Astrocyte (in vitro differentiated cells and primary cell): ENCODE measurements at regions not wholly inside any gene's neighbourhood (a gene's known extent, or its start where the extent isn't known, plus 50 kb on each side); places are given as distances from the start of the nearest gene placed in this dataset.

ENCODE experiments used
- DNase-seq: peaks from one replicate; pipeline ENCODE4 v3.0.0-alpha.2; 2010; ENCODE audit warnings: low read depth
- FAIRE-seq: peaks from 2 replicates; lab custom pipeline; 2011; peaks lifted over from hg19 to GRCh38; lab: Jason Lieb, UNC
- H2AFZ ChIP-seq: 2 replicates; pipeline ENCODE4 v1.6.0; 2012; ENCODE audit warnings: low read depth, low read length, inconsistent platforms
- H3K27ac ChIP-seq: 2 replicates; pipeline ENCODE4 v1.5.1; 2011; ENCODE audit warnings: low read depth, low read length, inconsistent platforms
- H3K27me3 ChIP-seq: 2 replicates; pipeline ENCODE4 v1.6.0; 2011; ENCODE audit warnings: low read length, inconsistent platforms; ENCODE audit not compliant: insufficient read depth
- H3K36me3 ChIP-seq: 2 replicates; pipeline ENCODE4 v1.5.1; 2011; ENCODE audit warnings: low read length, inconsistent platforms; ENCODE audit not compliant: insufficient read depth
- H3K4me1 ChIP-seq: 2 replicates; pipeline ENCODE4 v1.5.1; 2011; ENCODE audit warnings: low read length, inconsistent platforms; ENCODE audit not compliant: insufficient read depth
- H3K4me2 ChIP-seq: 2 replicates; pipeline ENCODE4 v1.6.0; 2012; ENCODE audit warnings: low read length, inconsistent platforms
- H3K4me3 ChIP-seq: 2 replicates; pipeline ENCODE4 v1.5.1; 2011; ENCODE audit warnings: low read depth, mild to moderate bottlenecking, low read length, inconsistent platforms; ENCODE audit not compliant: insufficient read depth
- H3K79me2 ChIP-seq: 2 replicates; pipeline ENCODE4 v1.6.0; 2012; ENCODE audit warnings: mild to moderate bottlenecking, low read length, inconsistent platforms; ENCODE audit not compliant: insufficient read depth
- H3K9ac ChIP-seq: 2 replicates; pipeline ENCODE4 v1.6.0; 2012; ENCODE audit warnings: mild to moderate bottlenecking, low read length, inconsistent platforms
- H3K9me3 ChIP-seq: 2 replicates; pipeline ENCODE4 v1.5.1; 2012; ENCODE audit warnings: low read depth, mild to moderate bottlenecking, low read length, inconsistent platforms; ENCODE audit not compliant: insufficient read depth
- H4K20me1 ChIP-seq: 2 replicates; pipeline ENCODE4 v1.6.0; 2012; ENCODE audit warnings: low read length, inconsistent platforms; ENCODE audit not compliant: insufficient read depth
- H3K27ac Mint-ChIP-seq: one replicate; pipeline ENCODE4 v1.8.0; 2021; ENCODE audit warnings: mild to moderate bottlenecking, mixed read lengths; ENCODE audit not compliant: unreplicated experiment
- H3K27me3 Mint-ChIP-seq: one replicate; pipeline ENCODE4 v1.8.0; 2021; ENCODE audit warnings: low read depth, mixed read lengths; ENCODE audit not compliant: unreplicated experiment
- H3K36me3 Mint-ChIP-seq: one replicate; pipeline ENCODE4 v1.8.0; 2021; ENCODE audit warnings: low read depth, mixed read lengths; ENCODE audit not compliant: unreplicated experiment
- H3K4me1 Mint-ChIP-seq: one replicate; pipeline ENCODE4 v1.8.0; 2021; ENCODE audit warnings: low read depth, mixed read lengths; ENCODE audit not compliant: unreplicated experiment
- H3K4me3 Mint-ChIP-seq: one replicate; pipeline ENCODE4 v1.8.0; 2021; ENCODE audit warnings: mild to moderate bottlenecking, moderate library complexity, mixed read lengths; ENCODE audit not compliant: unreplicated experiment
- H3K9me3 Mint-ChIP-seq: one replicate; pipeline ENCODE4 v1.8.0; 2021; ENCODE audit warnings: mild to moderate bottlenecking, mixed read lengths; ENCODE audit not compliant: unreplicated experiment
- CTCF ChIP-seq: IDR thresholded peaks from 2 replicates; pipeline ENCODE4 v1.5.1; 2011; ENCODE audit warnings: low read depth, mild to moderate bottlenecking, inconsistent platforms, low read length, moderate library complexity; ENCODE audit not compliant: insufficient read depth
- EZH2 ChIP-seq: IDR thresholded peaks from 2 replicates; pipeline ENCODE4 v1.6.1; 2012; ENCODE audit warnings: mild to moderate bottlenecking, low read length, inconsistent platforms; ENCODE audit not compliant: insufficient read depth

- Mint-ChIP-seq H3K9me3 (no peaks in the 10 kb centered on the region), H3K27ac (no peak overlapping the region), H3K4me3 (no peak overlapping the region), H3K4me1 (no peaks in the 10 kb centered on the region), H3K27me3 (no peaks in the 10 kb centered on the region), H3K36me3 (no peaks in the 10 kb centered on the region)
- Histone ChIP-seq H4K20me1 (no peaks in the 10 kb centered on the region), H3K27me3 (no peaks in the 10 kb centered on the region), H3K9ac (no peak overlapping the region), H3K27ac (no peak overlapping the region), H3K4me2 (no peak overlapping the region), H3K4me3 (no peak overlapping the region), H3K9me3 (no peaks in the 10 kb centered on the region), H2AFZ (no peak overlapping the region), H3K79me2 (no peaks in the 10 kb centered on the region), H3K36me3 (no peaks in the 10 kb centered on the region), H3K4me1 (no peaks in the 10 kb centered on the region)
- no peak for TF ChIP-seq CTCF
- TF ChIP-seq EZH2, result no peak
- no peak for FAIRE-seq
- DNase-seq, result no peak
Measured at GRCh38 chr12:13786646-13787045, 194.8 kb downstream of the GRIN2B start.

- no peak overlapping the region for H3K27ac Mint-ChIP-seq
- H3K9me3 Mint-ChIP-seq, result no peaks in the 10 kb centered on the region
- FAIRE-seq, result no peak
Measured at GRCh38 chr12:13784504-13784903, 196.9 kb downstream of the GRIN2B start.

More at GRCh38 chr12:13784504-13784903, 196.9 kb downstream of the GRIN2B start:
- no peaks in the 10 kb centered on the region for H3K36me3 Mint-ChIP-seq
- no peaks in the 10 kb centered on the region for H3K27me3 ChIP-seq
- no peaks in the 10 kb centered on the region for H3K79me2 ChIP-seq
- H3K27me3 Mint-ChIP-seq, result no peaks in the 10 kb centered on the region
- no peak overlapping the region for H3K27ac ChIP-seq
- TF ChIP-seq EZH2, result no peak
- TF ChIP-seq CTCF, result no peak
- DNase-seq, result no peak
- H3K4me2 ChIP-seq, result no peak overlapping the region
- no peaks in the 10 kb centered on the region for H3K9me3 ChIP-seq
- H3K4me3 ChIP-seq, result no peak overlapping the region
- H4K20me1 ChIP-seq, result no peaks in the 10 kb centered on the region
- H3K4me1 ChIP-seq, result no peaks in the 10 kb centered on the region
- H3K4me1 Mint-ChIP-seq, result no peaks in the 10 kb centered on the region
- H3K4me3 Mint-ChIP-seq, result no peak overlapping the region
- H2AFZ ChIP-seq, result no peak overlapping the region
- H3K9ac ChIP-seq, result no peak overlapping the region
- H3K36me3 ChIP-seq, result no peaks in the 10 kb centered on the region
